ENCODE measurements at regions not wholly inside any gene's neighbourhood (a gene's known extent, or its start where the extent isn't known, plus 50 kb on each side); places are given as distances from the start of the nearest gene placed in this dataset.

DNA sequence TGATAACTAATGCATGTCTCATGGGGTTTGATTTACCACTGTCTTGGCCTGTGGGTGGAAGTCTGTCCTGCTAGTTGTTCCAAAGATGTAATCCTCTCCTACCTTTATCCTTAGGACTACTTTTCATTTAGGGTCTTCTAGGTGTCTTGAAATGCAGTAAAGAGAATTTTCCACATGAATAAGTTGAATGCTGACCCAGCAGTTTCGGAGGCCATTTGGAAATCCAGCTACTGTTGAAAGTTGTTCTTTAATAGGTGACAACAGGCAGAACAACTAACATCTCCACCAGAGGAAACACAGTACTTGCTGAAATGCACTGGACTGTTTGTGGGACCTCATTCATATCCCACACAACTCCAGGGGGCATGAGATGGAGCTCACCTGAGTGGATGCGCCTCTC lies 478.1 kb downstream of the BTBD3 start:
- no peak for ATAC-seq
- H3K9me3 ChIP-seq, result no peaks in the 10 kb centered on the region
- no peak for DNase-seq
- H3K4me1 ChIP-seq, result no peaks in the 10 kb centered on the region
- no peaks in the 10 kb centered on the region for H3K27me3 ChIP-seq
- no peak overlapping the region for H3K4me3 ChIP-seq
- H3K27ac ChIP-seq, result no peak overlapping the region
- no peaks in the 10 kb centered on the region for H3K36me3 ChIP-seq
- intact Hi-C loops (cut with DNase I), result no loop called here
- TF ChIP-seq CTCF (IDR thresholded peaks at IDR 0.05), result no peak

DNA sequence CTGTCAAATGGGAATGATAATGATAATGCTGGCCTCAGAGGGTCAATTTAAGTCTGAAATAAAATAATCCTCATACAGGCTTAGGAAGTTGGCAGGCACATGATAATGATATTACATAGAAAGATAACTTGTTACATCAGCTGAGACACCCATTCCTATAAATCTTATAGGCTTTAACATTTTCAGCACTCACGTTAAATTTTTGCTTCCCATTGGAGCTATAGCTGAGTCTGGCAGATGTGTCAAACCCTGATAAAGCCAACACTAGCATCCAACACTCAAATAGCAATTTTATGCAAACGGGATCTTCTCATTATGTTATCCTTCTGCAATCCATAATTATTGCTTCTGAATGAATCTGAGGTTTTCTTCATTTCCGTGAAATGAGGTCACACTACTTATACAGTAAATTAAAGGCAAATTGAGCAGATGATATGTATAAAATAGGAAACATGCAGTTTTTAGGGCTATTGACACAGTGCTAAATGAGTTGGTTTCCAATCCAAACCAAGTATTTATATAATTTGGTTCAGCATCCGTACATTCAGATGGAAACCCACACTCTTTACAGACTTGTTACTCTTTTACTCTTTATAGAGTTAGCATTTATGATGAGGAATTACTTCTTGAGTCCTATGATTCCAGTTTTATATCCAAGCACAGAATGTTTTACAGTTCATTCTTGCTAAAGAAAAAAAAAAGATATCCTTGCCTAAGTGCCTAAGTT lies 481.6 kb downstream of the BTBD3 start:
- Histone ChIP-seq H3K27me3 (no peaks in the 10 kb centered on the region), H3K27ac (no peak overlapping the region), H3K9me3 (no peaks in the 10 kb centered on the region), H3K36me3 (no peaks in the 10 kb centered on the region), H3K4me1 (no peaks in the 10 kb centered on the region), H3K4me3 (no peak overlapping the region)
- no peak for ATAC-seq
- DNase-seq, result no peak
- no peak for TF ChIP-seq CTCF (IDR thresholded peaks at IDR 0.05)
- intact Hi-C loops (cut with DNase I), result no loop called here

- ATAC-seq (no peak), DNase-seq (no peak)
- no peaks in the 10 kb centered on the region for H3K27me3 ChIP-seq
- no peaks in the 10 kb centered on the region for H3K4me1 ChIP-seq
- no peak overlapping the region for H3K27ac ChIP-seq
- intact Hi-C loops (cut with DNase I), result no loop called here
- peaks cover 17% of the 10 kb centered on the region for H3K9me3 ChIP-seq
- no peak for TF ChIP-seq CTCF (IDR thresholded peaks at IDR 0.05)
- H3K4me3 ChIP-seq, result no peak overlapping the region
- no peaks in the 10 kb centered on the region for H3K36me3 ChIP-seq
These were observed 487.2 kb downstream of the BTBD3 start for GRCh38 chr20:12404941-12405340.

DNA sequence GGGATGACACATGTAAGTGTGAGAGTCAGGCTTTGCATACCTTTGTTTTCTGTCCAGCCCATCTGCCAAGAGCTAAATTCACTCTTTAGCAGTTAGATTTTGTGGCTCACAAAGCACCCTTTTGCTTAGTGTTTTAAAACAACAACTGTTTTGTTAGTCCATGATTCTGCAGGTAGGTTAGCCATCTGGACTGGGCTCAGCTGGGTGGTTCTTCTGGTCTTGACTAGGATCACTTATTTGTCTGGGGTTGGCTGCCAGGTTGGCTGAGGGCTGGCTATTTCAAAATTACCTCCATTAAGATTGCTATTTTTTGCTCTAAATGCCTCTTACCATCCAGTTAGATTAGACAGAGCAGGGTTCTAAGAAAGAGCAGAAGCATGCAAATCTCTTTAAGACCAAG lies 489.3 kb downstream of the BTBD3 start:
- Histone ChIP-seq H3K36me3 (no peaks in the 10 kb centered on the region), H3K27ac (no peak overlapping the region), H3K27me3 (no peaks in the 10 kb centered on the region), H3K9me3 (peaks cover 17% of the 10 kb centered on the region), H3K4me3 (no peak overlapping the region), H3K4me1 (no peaks in the 10 kb centered on the region)
- ATAC-seq (no peak), DNase-seq (no peak)
- no peak for TF ChIP-seq CTCF (IDR thresholded peaks at IDR 0.05)
- intact Hi-C loops (cut with DNase I), result no loop called here

GRCh38 chr20:12409501-12409900 lies 491.8 kb downstream of the BTBD3 start:
- Histone ChIP-seq H3K27me3 (no peaks in the 10 kb centered on the region), H3K9me3 (peaks cover 17% of the 10 kb centered on the region), H3K4me3 (no peak overlapping the region), H3K27ac (no peak overlapping the region), H3K4me1 (no peaks in the 10 kb centered on the region), H3K36me3 (no peaks in the 10 kb centered on the region)
- intact Hi-C loops (cut with DNase I), result no loop called here
- TF ChIP-seq CTCF (IDR thresholded peaks at IDR 0.05), result no peak
- no peak for DNase-seq
- ATAC-seq, result no peak

DNA sequence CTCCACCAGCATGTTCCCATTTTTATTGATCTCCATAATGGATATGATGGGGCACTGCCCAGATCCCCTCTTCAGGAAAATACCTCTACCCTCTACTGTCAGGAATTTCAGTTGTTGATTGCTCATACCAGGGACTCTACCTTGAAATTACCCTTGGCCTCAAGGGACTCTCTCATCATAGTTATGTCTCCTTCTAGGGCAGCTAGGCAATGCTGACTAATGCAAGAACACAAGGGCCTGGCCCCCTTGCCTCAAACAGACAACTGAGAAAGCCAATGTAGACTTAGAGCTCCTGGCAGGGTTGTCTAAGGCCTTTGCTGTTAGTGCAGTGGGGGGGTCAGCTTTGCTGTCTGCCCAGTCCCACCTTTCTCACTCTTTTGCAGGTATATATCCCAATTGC lies 493.1 kb downstream of the BTBD3 start:
- no peak for TF ChIP-seq CTCF (IDR thresholded peaks at IDR 0.05)
- ATAC-seq, result no peak
- intact Hi-C loops (cut with DNase I), result no loop called here
- Histone ChIP-seq H3K9me3 (peaks cover 17% of the 10 kb centered on the region), H3K27ac (no peak overlapping the region), H3K4me3 (no peak overlapping the region), H3K36me3 (no peaks in the 10 kb centered on the region), H3K4me1 (no peaks in the 10 kb centered on the region), H3K27me3 (no peaks in the 10 kb centered on the region)
- no peak for DNase-seq
